Caco-2 (cell line): ENCODE measurements at regions not wholly inside any gene's neighbourhood (a gene's known extent, or its start where the extent isn't known, plus 50 kb on each side); places are given as distances from the start of the nearest gene placed in this dataset.

Experiments used
- BruUV-seq: library from RNA; stranded (reverse); fragments of 400-500 nt; replicated peaks from 2 replicates; lab custom pipeline; 2021; lab: Mats Ljungman, UMichigan
- CTCF ChIA-PET: fragments of 300-600 bp; sonication (Branson Sonifier 250); formaldehyde crosslinking; loops from one replicate; lab custom pipeline; 2022; ENCODE audit warnings: antibody characterized with exemption; lab: Charles Lee
- POLR2A ChIA-PET: fragments of 300-600 bp; sonication (Branson Sonifier 250); formaldehyde crosslinking; loops from one replicate; lab custom pipeline; 2022; ENCODE audit warnings: antibody characterized with exemption; lab: Charles Lee
- DNase-seq, 2 experiments: peaks; one replicate each; pipeline versions ENCODE4 v3.0.0 to v3.0.0-alpha.2; 2020 to 2022
- H3K27me3 ChIP-seq: replicated peaks from 2 replicates; pipeline ENCODE4 v1.6.0; 2011; ENCODE audit warnings: low read length; ENCODE audit not compliant: control insufficient read depth, insufficient read depth
- H3K36me3 ChIP-seq: 2 replicates; pipeline ENCODE4 v1.5.1; 2011; ENCODE audit warnings: low read length; ENCODE audit not compliant: control insufficient read depth, insufficient read depth
- H3K4me1 ChIP-seq: fragments of 250-450 bp; sonication (Bioruptor Pico); 2 replicates; pipeline ENCODE4 v1.5.1; 2020; ENCODE audit warnings: mild to moderate bottlenecking
- H3K4me3 ChIP-seq: 2 replicates; pipeline ENCODE4 v1.5.1; 2011; ENCODE audit warnings: low read depth, mild to moderate bottlenecking, control low read depth, low read length
- H3K9me3 ChIP-seq: fragments of 250-450 bp; sonication (Bioruptor Pico); 2 replicates; pipeline ENCODE4 v1.5.1; 2020; ENCODE audit warnings: mild to moderate bottlenecking, moderate library complexity
- H3K27ac Mint-ChIP-seq: one replicate; pipeline ENCODE4 v1.8.0; 2022; ENCODE audit warnings: mixed read lengths; ENCODE audit not compliant: unreplicated experiment
- H3K27me3 Mint-ChIP-seq: one replicate; pipeline ENCODE4 v1.8.0; 2022; ENCODE audit warnings: mixed read lengths; ENCODE audit not compliant: insufficient read depth, unreplicated experiment
- H3K36me3 Mint-ChIP-seq: one replicate; pipeline ENCODE4 v1.8.0; 2022; ENCODE audit warnings: mild to moderate bottlenecking, mixed read lengths; ENCODE audit not compliant: insufficient read depth, unreplicated experiment
- H3K4me1 Mint-ChIP-seq: one replicate; pipeline ENCODE4 v1.8.0; 2022; ENCODE audit warnings: low read depth, mixed read lengths; ENCODE audit not compliant: unreplicated experiment
- H3K4me3 Mint-ChIP-seq: one replicate; pipeline ENCODE4 v1.8.0; 2022; ENCODE audit warnings: mild to moderate bottlenecking, moderate library complexity, mixed read lengths; ENCODE audit not compliant: unreplicated experiment
- H3K9me3 Mint-ChIP-seq: one replicate; pipeline ENCODE4 v1.8.0; 2022; ENCODE audit warnings: mixed read lengths; ENCODE audit not compliant: unreplicated experiment
- intact Hi-C: fragments of 100-400 bp; cut with micrococcal nuclease; formaldehyde crosslinking; loops from one replicate; pipeline ENCODE4 v1.10.0; 2022; ENCODE audit not compliant: unreplicated experiment
- TF ChIP-seq, protein P1 (sequence below), 2 experiments: fragments of 200-600 bp in 1 of 2; IDR thresholded peaks; 1 replicate in 1 of 2; 2 replicates in 1 of 2; pipeline versions ENCODE4 v1.5.1 to v1.8.0; 2011 to 2022; ENCODE audit warnings: antibody characterized with exemption in 1 of 2, control low read depth in 1 of 2, inconsistent platforms in 1 of 2, low read depth in 1 of 2, low read length in 1 of 2, mild to moderate bottlenecking in 1 of 2, moderate library complexity in 1 of 2; ENCODE audit not compliant: insufficient read depth in 1 of 2, severe bottlenecking in 1 of 2, unreplicated experiment in 1 of 2

DNA sequence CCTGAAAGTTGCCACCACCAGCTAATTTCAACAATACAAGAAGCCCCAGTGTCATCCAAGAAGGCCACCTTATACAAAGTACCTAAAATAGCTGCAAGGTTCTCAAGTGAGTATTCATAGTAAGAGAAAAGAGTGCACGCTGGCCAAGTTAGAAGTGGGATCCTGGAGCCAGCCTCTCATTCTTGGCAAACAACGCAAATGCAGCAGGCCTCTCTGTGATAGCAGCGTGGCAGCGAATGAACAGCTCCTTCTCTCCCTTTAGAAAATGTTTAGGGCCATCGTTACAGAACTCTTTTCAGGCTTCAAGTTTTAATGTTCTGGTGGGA is 78.0 kb upstream of the IFNG-AS1 start:
- Histone ChIP-seq H3K9me3 (no peaks in the 10 kb centered on the region), H3K4me3 (no peak overlapping the region), H3K27me3 (no peaks in the 10 kb centered on the region), H3K4me1 (no peaks in the 10 kb centered on the region), H3K36me3 (no peaks in the 10 kb centered on the region)
- CTCF ChIA-PET = no interaction called here
- POLR2A ChIA-PET = no interaction called here
- intact Hi-C loops = no loop called here
- TF ChIP-seq, protein P1, sequence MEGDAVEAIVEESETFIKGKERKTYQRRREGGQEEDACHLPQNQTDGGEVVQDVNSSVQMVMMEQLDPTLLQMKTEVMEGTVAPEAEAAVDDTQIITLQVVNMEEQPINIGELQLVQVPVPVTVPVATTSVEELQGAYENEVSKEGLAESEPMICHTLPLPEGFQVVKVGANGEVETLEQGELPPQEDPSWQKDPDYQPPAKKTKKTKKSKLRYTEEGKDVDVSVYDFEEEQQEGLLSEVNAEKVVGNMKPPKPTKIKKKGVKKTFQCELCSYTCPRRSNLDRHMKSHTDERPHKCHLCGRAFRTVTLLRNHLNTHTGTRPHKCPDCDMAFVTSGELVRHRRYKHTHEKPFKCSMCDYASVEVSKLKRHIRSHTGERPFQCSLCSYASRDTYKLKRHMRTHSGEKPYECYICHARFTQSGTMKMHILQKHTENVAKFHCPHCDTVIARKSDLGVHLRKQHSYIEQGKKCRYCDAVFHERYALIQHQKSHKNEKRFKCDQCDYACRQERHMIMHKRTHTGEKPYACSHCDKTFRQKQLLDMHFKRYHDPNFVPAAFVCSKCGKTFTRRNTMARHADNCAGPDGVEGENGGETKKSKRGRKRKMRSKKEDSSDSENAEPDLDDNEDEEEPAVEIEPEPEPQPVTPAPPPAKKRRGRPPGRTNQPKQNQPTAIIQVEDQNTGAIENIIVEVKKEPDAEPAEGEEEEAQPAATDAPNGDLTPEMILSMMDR (IDR thresholded peaks at IDR 0.05; ENCODE audit: insufficient read depth in 1 of 2, low read depth in 1 of 2, low read length in 1 of 2, severe bottlenecking in 1 of 2, unreplicated experiment in 1 of 2) = no peak
- Mint-ChIP-seq H3K4me1 (peaks cover 11% of the 10 kb centered on the region), H3K27ac (no peak overlapping the region), H3K36me3 (no peaks in the 10 kb centered on the region), H3K9me3 (no peaks in the 10 kb centered on the region), H3K4me3 (no peak overlapping the region), H3K27me3 (peaks cover under 1% of the 10 kb centered on the region)
- no TSS peak for BruUV-seq
- DNase-seq = no peak

DNA sequence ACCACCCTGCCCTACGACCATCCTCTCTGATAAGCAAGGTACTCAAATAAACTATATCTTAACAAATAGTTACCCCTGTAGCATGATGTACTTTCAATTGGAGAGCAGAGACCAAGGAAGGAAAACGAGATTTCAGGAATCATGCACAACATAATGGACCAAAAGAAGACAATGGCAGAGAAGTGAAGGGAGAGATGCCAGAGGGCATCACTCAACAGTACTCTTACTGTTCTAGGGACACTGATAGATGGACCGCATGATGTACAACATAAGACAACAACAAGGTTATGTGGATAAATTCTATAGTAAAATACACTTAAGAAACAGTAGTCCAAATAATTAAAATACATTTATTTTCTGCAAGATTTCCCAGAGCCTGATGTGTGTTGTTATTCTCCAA is 77.5 kb upstream of the IFNG-AS1 start:
- Mint-ChIP-seq H3K4me3 (no peak overlapping the region), H3K9me3 (no peaks in the 10 kb centered on the region), H3K36me3 (no peaks in the 10 kb centered on the region), H3K27me3 (peaks cover 3% of the 10 kb centered on the region), H3K4me1 (peaks cover 11% of the 10 kb centered on the region), H3K27ac (no peak overlapping the region)
- intact Hi-C loops = no loop called here
- Histone ChIP-seq H3K36me3 (no peaks in the 10 kb centered on the region), H3K27me3 (no peaks in the 10 kb centered on the region), H3K4me3 (no peak overlapping the region), H3K9me3 (no peaks in the 10 kb centered on the region), H3K4me1 (no peaks in the 10 kb centered on the region)
- DNase-seq = no peak
- TF ChIP-seq, protein P1 (IDR thresholded peaks at IDR 0.05; ENCODE audit: insufficient read depth in 1 of 2, low read depth in 1 of 2, low read length in 1 of 2, severe bottlenecking in 1 of 2, unreplicated experiment in 1 of 2) = no peak
- CTCF ChIA-PET = no interaction called here
- BruUV-seq = no TSS peak
- POLR2A ChIA-PET = no interaction called here

DNA sequence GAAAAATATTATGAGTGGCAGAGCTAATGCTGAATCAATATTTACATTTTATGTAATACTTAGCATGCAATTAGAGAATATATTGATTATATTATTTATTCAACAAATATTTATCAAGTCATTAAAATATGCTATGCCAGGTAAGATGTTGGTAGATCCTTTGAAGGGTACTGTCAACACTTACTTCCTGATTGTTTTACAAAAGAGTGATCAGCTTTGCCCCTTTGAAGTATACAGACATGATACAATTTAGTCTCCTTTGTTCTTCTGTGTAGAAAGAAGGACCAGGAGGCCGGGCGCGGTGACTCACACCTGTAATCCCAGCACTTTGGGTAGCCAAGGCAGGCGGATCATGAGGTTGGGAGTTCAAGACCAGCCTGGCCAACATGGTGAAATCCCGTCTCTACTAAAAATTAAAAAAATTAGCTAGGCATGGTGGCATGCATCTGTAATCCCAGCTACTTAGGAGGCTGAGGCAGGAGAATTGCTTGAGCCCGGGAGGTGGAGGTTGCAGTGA is 73.9 kb upstream of the IFNG-AS1 start:
- BruUV-seq = no TSS peak
- peaks cover 3% of the 10 kb centered on the region for H3K27me3 Mint-ChIP-seq

More for the DNA sequence above, 73.9 kb upstream of the IFNG-AS1 start:
- Mint-ChIP-seq H3K9me3 (no peaks in the 10 kb centered on the region), H3K4me1 (peaks cover 18% of the 10 kb centered on the region), H3K4me3 (no peak overlapping the region), H3K36me3 (no peaks in the 10 kb centered on the region), H3K27ac (no peak overlapping the region)
- Histone ChIP-seq H3K36me3 (no peaks in the 10 kb centered on the region), H3K9me3 (no peaks in the 10 kb centered on the region), H3K4me1 (peaks cover 10% of the 10 kb centered on the region; the same call in 1 of the 2 replicates), H3K4me3 (no peak overlapping the region), H3K27me3 (no peaks in the 10 kb centered on the region)
- CTCF ChIA-PET = no interaction called here
- POLR2A ChIA-PET = no interaction called here
- no peak for DNase-seq
- TF ChIP-seq, protein P1 (IDR thresholded peaks at IDR 0.05; ENCODE audit: insufficient read depth in 1 of 2, low read depth in 1 of 2, low read length in 1 of 2, severe bottlenecking in 1 of 2, unreplicated experiment in 1 of 2) = no peak
- intact Hi-C loops = no loop called here
